Endothelial cell of umbilical vein (primary cell): ENCODE measurements at regions not wholly inside any gene's neighbourhood (a gene's known extent, or its start where the extent isn't known, plus 50 kb on each side); places are given as distances from the start of the nearest gene placed in this dataset.
A peak's percentile ranks its signal among the peaks of the same experiment; 100 is the strongest.
"Not testable (repeated sequence)": the region's sequence is repeated elsewhere in the genome, so short reads cannot be mapped to it uniquely, and the experiment has no call there.

Experiments
- BruUV-seq: library from RNA; stranded (reverse); fragments of 400-500 nt; replicated peaks from 2 replicates; lab custom pipeline; 2021; lab: Mats Ljungman, UMichigan
- CTCF ChIA-PET: fragments of 300-600, 350-600 bp; sonication (Branson Sonifier 250); formaldehyde crosslinking; loops from one replicate; lab custom pipeline; 2021; ENCODE audit warnings: antibody characterized with exemption, inconsistent platforms; lab: Charles Lee
- POLR2A ChIA-PET: fragments of 300-600, 350-600 bp; sonication (Branson Sonifier 250); formaldehyde crosslinking; loops from one replicate; lab custom pipeline; 2021; ENCODE audit warnings: antibody characterized with exemption, inconsistent platforms; lab: Charles Lee
- DNase-seq: peaks from one replicate; pipeline ENCODE4 v3.0.0-alpha.2; 2011; ENCODE audit warnings: low read depth, low spot score
- FAIRE-seq: peaks from 2 replicates; lab custom pipeline; 2011; peaks lifted over from hg19 to GRCh38; lab: Jason Lieb, UNC
- H2AFZ ChIP-seq: 2 replicates; pipeline ENCODE4 v1.6.0; 2012; ENCODE audit warnings: low read depth, low read length, control low read depth, inconsistent platforms
- H3K27ac ChIP-seq: 2 replicates; pipeline ENCODE4 v1.5.1; 2011; ENCODE audit warnings: low read depth, mild to moderate bottlenecking, control low read depth, low read length, moderate library complexity; ENCODE audit not compliant: insufficient read depth
- H3K27me3 ChIP-seq, 2 experiments: 2 replicates each; pipeline versions ENCODE4 v1.6.0 to v1.6.1; 2011; ENCODE audit warnings: low read length in 2 of 2, mixed read lengths in 1 of 2; ENCODE audit not compliant: control insufficient read depth in 2 of 2, insufficient read depth in 2 of 2
- H3K36me3 ChIP-seq, 2 experiments: 2 replicates in 1 of 2; 3 replicates in 1 of 2; pipeline ENCODE4 v1.5.1; 2011; ENCODE audit warnings: low read length in 2 of 2, mild to moderate bottlenecking in 1 of 2, moderate library complexity in 1 of 2; ENCODE audit not compliant: control insufficient read depth in 2 of 2, insufficient read depth in 2 of 2; ENCODE audit errors: extremely low read depth in 1 of 2
- H3K4me1 ChIP-seq: 3 replicates; pipeline ENCODE4 v1.5.1; 2011; ENCODE audit warnings: mild to moderate bottlenecking, low read length; ENCODE audit not compliant: control insufficient read depth, insufficient read depth; ENCODE audit errors: extremely low read depth
- H3K4me2 ChIP-seq: 2 replicates; pipeline ENCODE4 v1.6.1; 2011; ENCODE audit warnings: low read length, control low read depth, mixed read lengths; ENCODE audit not compliant: insufficient read depth
- H3K4me3 ChIP-seq, 3 experiments: fragments of 200-600 bp in 1 of 3; sonication (generic), shearing (Covaris generic) in 1 of 3; replicated peaks in 1 of 3; 2 replicates each; pipeline ENCODE4 v1.5.1; 2011 to 2016; ENCODE audit warnings: control low read depth in 3 of 3, low read length in 3 of 3, mild to moderate bottlenecking in 2 of 3, inconsistent platforms in 1 of 3, low read depth in 1 of 3, moderate library complexity in 1 of 3; ENCODE audit not compliant: insufficient read depth in 1 of 3
- H3K79me2 ChIP-seq: 2 replicates; pipeline ENCODE4 v1.6.0; 2012; ENCODE audit warnings: low read length, inconsistent platforms; ENCODE audit not compliant: control insufficient read depth, insufficient read depth
- H3K9ac ChIP-seq: replicated peaks from 2 replicates; pipeline ENCODE3; 2011; ENCODE audit warnings: low read length, control low read depth; ENCODE audit not compliant: insufficient read depth; ENCODE audit errors: extremely low read depth
- H3K9me1 ChIP-seq: replicated peaks from 3 replicates; pipeline ENCODE4 v1.6.0; 2011; ENCODE audit warnings: mild to moderate bottlenecking, low read length; ENCODE audit not compliant: control insufficient read depth, insufficient read depth; ENCODE audit errors: extremely low read depth
- H3K9me3 ChIP-seq: replicated peaks from 2 replicates; pipeline ENCODE4 v1.5.1; 2012; ENCODE audit warnings: low read length, inconsistent platforms; ENCODE audit not compliant: control insufficient read depth, insufficient read depth
- H4K20me1 ChIP-seq: replicated peaks from 2 replicates; pipeline ENCODE3; 2011; ENCODE audit warnings: mild to moderate bottlenecking, low read length; ENCODE audit not compliant: control insufficient read depth, insufficient read depth; ENCODE audit errors: extremely low read depth
- JUN ChIP-seq: IDR thresholded peaks from 2 replicates; pipeline ENCODE4 v1.6.1; 2011; ENCODE audit warnings: borderline replicate concordance, low read depth; ENCODE audit not compliant: insufficient read length, insufficient read depth
- dilution Hi-C: fragments of 300-500 bp; cut with MboI; formaldehyde crosslinking; loops from one replicate; pipeline ENCODE4 v1.15.0; 2019; ENCODE audit warnings: low sequenced_read_pairs; ENCODE audit not compliant: extremely low pct_ligation_motif_present
- intact Hi-C: fragments of 100-400 bp; cut with micrococcal nuclease; formaldehyde crosslinking; loops from one replicate; pipeline ENCODE4 v1.10.0; 2022
- TF ChIP-seq, protein P1 (sequence below): IDR thresholded peaks from 2 replicates; pipeline ENCODE4 v1.6.1; 2011; ENCODE audit not compliant: insufficient read depth, insufficient read length

DNA sequence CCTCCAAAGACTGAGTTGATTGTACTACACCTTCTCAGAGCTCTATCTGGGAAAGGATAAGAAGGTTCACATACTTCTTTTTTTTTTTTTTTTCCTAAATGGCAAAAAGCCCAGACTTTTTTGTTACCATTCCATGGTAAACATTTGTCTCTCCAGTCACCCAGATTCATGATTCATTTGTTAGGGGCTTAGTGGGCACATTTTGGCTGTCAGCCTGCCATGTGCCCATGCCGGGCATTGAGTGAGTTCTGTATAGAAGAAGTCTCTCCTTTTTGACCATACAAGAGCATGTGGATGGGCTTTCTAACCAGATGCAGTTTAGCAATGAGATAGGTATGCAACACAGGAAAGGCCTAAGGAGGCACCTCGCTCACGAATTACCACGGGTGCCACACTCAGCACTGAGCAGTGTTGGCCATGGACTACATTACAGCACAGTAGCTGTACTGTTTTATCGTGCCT, 447.5 kb upstream of the HSF2 start:
- DNase-seq, result peak; percentile 85
- intact Hi-C loops, result loop anchor here (10.0 kb wide), 1 partner anchor 517 kb away; the partner anchor contains the start of gene GJA1

DNA sequence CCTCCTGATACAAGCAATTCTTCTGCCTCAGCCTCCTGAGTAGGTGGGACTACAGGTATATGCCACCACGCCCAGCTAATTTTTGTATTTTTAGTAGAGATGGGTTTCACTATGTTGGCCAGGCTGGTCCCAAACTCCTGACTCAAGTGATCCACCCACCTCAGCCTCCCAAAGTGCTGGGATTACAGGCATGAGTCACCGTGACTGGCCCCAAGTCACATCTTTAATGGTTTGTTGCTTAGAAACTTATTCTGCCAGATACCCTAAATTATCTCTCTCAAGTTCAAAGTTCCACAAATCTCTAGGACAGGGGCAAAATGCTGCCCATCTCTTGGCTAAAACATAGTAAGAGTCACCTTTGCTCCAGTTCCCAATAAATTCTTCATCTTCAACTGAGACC, 444.1 kb upstream of the HSF2 start:
- H3K9me3 ChIP-seq, BruUV-seq, DNase-seq, FAIRE-seq, H3K9me1 ChIP-seq, H3K9ac ChIP-seq, H3K79me2 ChIP-seq, H3K27me3 ChIP-seq, H3K4me2 ChIP-seq, H2AFZ ChIP-seq, H3K4me3 ChIP-seq, H3K27ac ChIP-seq, H3K4me1 ChIP-seq, H4K20me1 ChIP-seq, POLR2A ChIA-PET, dilution Hi-C loops, CTCF ChIA-PET, H3K36me3 ChIP-seq: not testable (repeated sequence)
- intact Hi-C loops, result loop anchor here (10.0 kb wide), 1 partner anchor 521 kb away; the partner anchor contains the start of gene GJA1

More for the DNA sequence above, 447.5 kb upstream of the HSF2 start:
- Histone ChIP-seq H3K4me2 (no peak overlapping the region), H3K27ac (no peak overlapping the region), H3K79me2 (no peaks in the 10 kb centered on the region), H3K4me3 (no peak overlapping the region), H2AFZ (peak overlapping the region; percentile 58), H3K9ac (no peak overlapping the region), H3K27me3 (no peaks in the 10 kb centered on the region), H3K4me1 (peaks cover 9% of the 10 kb centered on the region), H3K9me3 (no peaks in the 10 kb centered on the region), H3K9me1 (no peaks in the 10 kb centered on the region), H3K36me3 (no peaks in the 10 kb centered on the region), H4K20me1 (no peaks in the 10 kb centered on the region)
- TF ChIP-seq, protein P1, sequence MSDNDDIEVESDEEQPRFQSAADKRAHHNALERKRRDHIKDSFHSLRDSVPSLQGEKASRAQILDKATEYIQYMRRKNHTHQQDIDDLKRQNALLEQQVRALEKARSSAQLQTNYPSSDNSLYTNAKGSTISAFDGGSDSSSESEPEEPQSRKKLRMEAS, result no peak
- peak; percentile 19 for TF ChIP-seq JUN
- dilution Hi-C loops, result no loop called here
- FAIRE-seq, result no peak
- ChIA-PET POLR2A (interaction anchor here (0.7 kb wide), 1 partner anchor 17 kb away, joined by 3 read pairs; no protein-coding TSS in a partner anchor), CTCF (interaction anchor here (1.0 to 1.3 kb wide), 3 partner anchors 14 to 103 kb away, joined by 3 to 4 read pairs (median 4); no protein-coding TSS in a partner anchor)
- BruUV-seq, result no TSS peak
